Heart left ventricle (tissue), 16 donors: ENCODE measurements at regions not wholly inside any gene's neighbourhood (a gene's known extent, or its start where the extent isn't known, plus 50 kb on each side); places are given as distances from the start of the nearest gene placed in this dataset.
"Not testable (repeated sequence)": the region's sequence is repeated elsewhere in the genome, so short reads cannot be mapped to it uniquely, and the experiment has no call there.

Source experiments
- ATAC-seq, 4 donors: fragments of 200-7000 bp; cut with Tn5 transposase; one replicate each; pipeline ENCODE4 v1.9.1; 2020 to 2022; ENCODE audit warnings: moderate library complexity in 4 of 4, mild to moderate bottlenecking in 3 of 4, moderate number of reproducible peaks in 1 of 4
- DNase-seq, 5 donors: peaks; one replicate each; pipeline ENCODE4 v3.0.0-alpha.2; 2020
- H3K27ac ChIP-seq, 12 donors: fragments of 200-600 bp; sonication (generic) in 4 of 12; one replicate each; pipeline versions ENCODE4 v1.5.0 to v1.8.0; 2016 to 2022; ENCODE audit warnings: mild to moderate bottlenecking in 2 of 12
- H3K27me3 ChIP-seq, 9 donors: fragments of 200-600 bp; sonication (generic) in 2 of 9; one replicate each; pipeline versions ENCODE4 v1.5.1 to v1.8.0; 2016 to 2022; ENCODE audit warnings: mild to moderate bottlenecking in 3 of 9
- H3K36me3 ChIP-seq, 9 donors: fragments of 200-600 bp; sonication (generic) in 2 of 9; one replicate each; pipeline versions ENCODE4 v1.5.0 to v1.8.0; 2018 to 2022; ENCODE audit warnings: mild to moderate bottlenecking in 2 of 9
- H3K4me1 ChIP-seq, 12 donors: fragments of 200-600 bp; sonication (generic) in 4 of 12; one replicate each; pipeline versions ENCODE4 v1.5.0 to v1.8.0; 2016 to 2022; ENCODE audit warnings: mild to moderate bottlenecking in 3 of 12
- H3K4me3 ChIP-seq, 12 donors: fragments of 200-600 bp; sonication (generic) in 4 of 12; one replicate each; pipeline versions ENCODE4 v1.5.0 to v1.8.0; 2017 to 2022; ENCODE audit warnings: mild to moderate bottlenecking in 9 of 12, moderate library complexity in 4 of 12
- H3K9me3 ChIP-seq, 12 donors: fragments of 200-600 bp; sonication (generic) in 4 of 12; one replicate each; pipeline versions ENCODE4 v1.5.0 to v1.8.0; 2016 to 2022; ENCODE audit warnings: mild to moderate bottlenecking in 1 of 12
- POLR2A ChIP-seq, 2 donors: fragments of 450-650 bp; IDR thresholded peaks; one replicate each; pipeline ENCODE4 v1.6.1; 2017; ENCODE audit warnings: antibody characterized with exemption in 2 of 2, mild to moderate bottlenecking in 2 of 2, moderate library complexity in 2 of 2
- whole genome bisulfite sequencing, 4 donors: extraction: QIAGEN DNeasy Blood & Tissue Kit in 2 of 4; methylation state at CpG; one replicate each; pipeline versions ENCODE4 v1.1.5 to v1.1.7; 2013 to 2018; 5-methylcytosine and 5-hydroxymethylcytosine counted together
- intact Hi-C, 10 donors: fragments of 100-400 bp; cut with DNase I; formaldehyde crosslinking; loops; one replicate each; pipeline versions ENCODE4 v1.11.1 to v1.14.2; 2022
- TF ChIP-seq, protein P1 (sequence below), 12 donors: fragments of 200-600 bp; sonication (generic) in 4 of 12; IDR thresholded peaks; one replicate each; pipeline versions ENCODE4 v1.5.0 to v1.8.0; 2018 to 2022; ENCODE audit warnings: antibody characterized with exemption in 12 of 12, mild to moderate bottlenecking in 5 of 12
- donor health status: ischemic (EF 13 %, LVEDD 7.1; RV severe dilation, severe dysfunction).
- donor health status: healthy with polysubstance abuse.
- donor health status: DM: no; HTN: yes; CAD: no.
- donor health status: DM: no; HTN: no; CAD: no.
- donor health status: ischemic (EF 25% LVEDD 6.9; RV normal size, moderate dysfunction).
- donor health status: ischemic (EF 25% LVEDD 5.7; RV mildly dilated, moderate dysfunction).
- donor health status: healthy.
- donor health status: DM: yes; HTN: yes; CAD: no.
- donor health status: ischemic (EF 35%, LVEDD 5.7; RV mildly dilated, moderate dysfunction).
- donor health status: nonischemic (EF 11% LVEDD 7.7; RV severe dilation, severe dysfunction).
- donor health status: DM: yes; HTN: yes; CAD: no.
- donor health status: PGD.
- donor health status: ischemic (EF 29% LVEDD 5.4; RV normal size, mild dysfunction).
- donor health status: nonischemic (EF 23%, LVEDD 6.1; RV moderate dilation, normal function).

DNA sequence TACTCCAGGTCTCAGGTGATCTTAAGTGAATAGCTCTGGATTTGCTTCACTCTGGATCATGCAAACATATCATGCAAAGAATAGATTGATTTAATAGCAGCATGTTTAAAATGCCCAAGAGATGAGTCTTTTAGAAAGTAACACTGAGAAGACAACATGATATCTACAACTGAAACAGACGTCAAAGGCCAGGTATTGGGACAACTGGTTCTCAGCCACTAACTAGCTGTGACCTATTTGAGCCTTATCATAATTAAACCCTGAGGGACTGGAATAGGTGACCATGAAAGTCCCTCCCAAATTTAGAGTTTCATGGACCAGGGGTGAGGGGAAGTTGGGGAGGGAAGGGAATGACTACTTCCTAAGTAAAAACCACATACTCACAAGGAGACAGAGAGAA is 95.7 kb downstream of the NIBAN1 start:
- H3K27ac ChIP-seq = peak overlapping the region in 9 of 12 donors; percentile 10 to 90 (median 56)
- H3K4me1 ChIP-seq = peaks cover 0 to 82% (median 60%) of the 10 kb centered on the region in 12 donors
- DNase-seq = no peak
- no peak overlapping the region for H3K4me3 ChIP-seq
- ATAC-seq = peak; percentile 15 to 43 (median 29)
- H3K27me3 ChIP-seq = no peaks in the 10 kb centered on the region
- 46 to 61% (median 53%) methylated on average over 1 of the region's 1 CpG for WGBS, 4 donors
- peaks cover 0 to 2% (median 0%) of the 10 kb centered on the region in 12 donors for H3K9me3 ChIP-seq
- TF ChIP-seq, protein P1, sequence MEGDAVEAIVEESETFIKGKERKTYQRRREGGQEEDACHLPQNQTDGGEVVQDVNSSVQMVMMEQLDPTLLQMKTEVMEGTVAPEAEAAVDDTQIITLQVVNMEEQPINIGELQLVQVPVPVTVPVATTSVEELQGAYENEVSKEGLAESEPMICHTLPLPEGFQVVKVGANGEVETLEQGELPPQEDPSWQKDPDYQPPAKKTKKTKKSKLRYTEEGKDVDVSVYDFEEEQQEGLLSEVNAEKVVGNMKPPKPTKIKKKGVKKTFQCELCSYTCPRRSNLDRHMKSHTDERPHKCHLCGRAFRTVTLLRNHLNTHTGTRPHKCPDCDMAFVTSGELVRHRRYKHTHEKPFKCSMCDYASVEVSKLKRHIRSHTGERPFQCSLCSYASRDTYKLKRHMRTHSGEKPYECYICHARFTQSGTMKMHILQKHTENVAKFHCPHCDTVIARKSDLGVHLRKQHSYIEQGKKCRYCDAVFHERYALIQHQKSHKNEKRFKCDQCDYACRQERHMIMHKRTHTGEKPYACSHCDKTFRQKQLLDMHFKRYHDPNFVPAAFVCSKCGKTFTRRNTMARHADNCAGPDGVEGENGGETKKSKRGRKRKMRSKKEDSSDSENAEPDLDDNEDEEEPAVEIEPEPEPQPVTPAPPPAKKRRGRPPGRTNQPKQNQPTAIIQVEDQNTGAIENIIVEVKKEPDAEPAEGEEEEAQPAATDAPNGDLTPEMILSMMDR (IDR thresholded peaks at IDR 0.05) = no peak
- TF ChIP-seq POLR2A (IDR thresholded peaks at IDR 0.05) = no peak
- intact Hi-C loops = loop anchor here in 4 of 10 donors (5.0 to 10.0 kb wide), 4 partner anchors 51 to 94 kb away; partner anchors contain the start of gene NIBAN1 (in 1 of the 4)
- H3K36me3 ChIP-seq = peaks cover 0 to 22% (median 6%) of the 10 kb centered on the region in 9 donors

GRCh38 chr1:184878002-184878401 is 96.3 kb downstream of the NIBAN1 start:
- H3K27ac ChIP-seq = peak overlapping the region in 10 of 12 donors; percentile 4 to 90 (median 32)
- ATAC-seq (no peak), DNase-seq (no peak)
- H3K9me3 ChIP-seq = peaks cover 0 to 7% (median 0%) of the 10 kb centered on the region in 12 donors
- H3K36me3 ChIP-seq = peaks cover 0 to 19% (median 6%) of the 10 kb centered on the region in 9 donors
- TF ChIP-seq, protein P1 (IDR thresholded peaks at IDR 0.05) = no peak
- TF ChIP-seq POLR2A (IDR thresholded peaks at IDR 0.05) = no peak
- H3K27me3 ChIP-seq = no peaks in the 10 kb centered on the region
- intact Hi-C loops = loop anchor here in 4 of 10 donors (5.0 to 10.0 kb wide), 4 partner anchors 51 to 94 kb away; partner anchors contain the start of gene NIBAN1 (in 1 of the 4)
- no peak overlapping the region for H3K4me3 ChIP-seq
- peaks cover 0 to 76% (median 54%) of the 10 kb centered on the region in 12 donors for H3K4me1 ChIP-seq

GRCh38 chr1:184876015-184876414 is 98.3 kb downstream of the NIBAN1 start:
- H3K27me3 ChIP-seq, H3K9me3 ChIP-seq, H3K4me3 ChIP-seq, ATAC-seq, DNase-seq: not testable (repeated sequence)
- Histone ChIP-seq H3K27ac (peak overlapping the region in 8 of 12 donors; percentile 0 to 63 (median 39)), H3K4me1 (peaks cover 0 to 56% (median 36%) of the 10 kb centered on the region in 12 donors), H3K36me3 (peaks cover 0 to 26% (median 2%) of the 10 kb centered on the region in 9 donors)
- intact Hi-C loops = loop anchor here in 4 of 10 donors (5.0 to 10.0 kb wide), 4 partner anchors 49 to 96 kb away; partner anchors contain the start of gene NIBAN1 (in 1 of the 4)
- 73 to 86% (median 80%) methylated on average over 6 of the region's 6 CpGs for WGBS, 4 donors

- Histone ChIP-seq H3K4me3 (no peak overlapping the region), H3K4me1 (peaks cover 0 to 49% (median 28%) of the 10 kb centered on the region in 12 donors), H3K27me3 (no peaks in the 10 kb centered on the region), H3K9me3 (peaks cover 0 to 7% (median 0%) of the 10 kb centered on the region in 12 donors), H3K36me3 (peaks cover 0 to 30% (median 2%) of the 10 kb centered on the region in 9 donors), H3K27ac (peak overlapping the region in 10 of 12 donors; percentile 0 to 63 (median 39))
- 39 to 49% (median 45%) methylated on average over 4 of the region's 4 CpGs for WGBS, 4 donors
- ATAC-seq (peak in 3 of 4 donors; percentile 34 to 71 (median 49)), DNase-seq (no peak)
- intact Hi-C loops = loop anchor here in 4 of 10 donors (5.0 to 10.0 kb wide), 4 partner anchors 48 to 97 kb away; partner anchors contain the start of gene NIBAN1 (in 1 of the 4)
- TF ChIP-seq, protein P1 (IDR thresholded peaks at IDR 0.05) = no peak
- TF ChIP-seq POLR2A (IDR thresholded peaks at IDR 0.05) = no peak
These were observed 99.1 kb downstream of the NIBAN1 start for GRCh38 chr1:184875218-184875617.
